Stimulated activated naive CD8-positive, alpha-beta T cell treated with anti-CD3 and anti-CD28 coated beads, Interleukin-15, amount 100 ng/mL, for 72 hours (primary cell): ENCODE measurements at regions not wholly inside any gene's neighbourhood (a gene's known extent, or its start where the extent isn't known, plus 50 kb on each side); places are given as distances from the start of the nearest gene placed in this dataset.

ENCODE experiments used
- ATAC-seq: fragments of 150-1000 bp; cut with Tn5 transposase; 2 replicates; pipeline ENCODE4 v1.10.0; 2021; ENCODE audit warnings: mild to moderate bottlenecking, moderate library complexity
- DNase-seq, 2 donors: peaks; one replicate each; pipeline ENCODE4 v3.0.0; 2021 to 2022
- H3K27ac Mint-ChIP-seq, 2 donors: one replicate each; pipeline ENCODE4 v1.8.0; 2022; ENCODE audit warnings: mild to moderate bottlenecking in 2 of 2, mixed read lengths in 2 of 2, moderate library complexity in 2 of 2
- H3K27me3 Mint-ChIP-seq: one replicate; pipeline ENCODE4 v1.8.0; 2022; ENCODE audit warnings: mixed read lengths
- H3K4me1 Mint-ChIP-seq: one replicate; pipeline ENCODE4 v1.8.0; 2022; ENCODE audit warnings: mild to moderate bottlenecking, mixed read lengths
- H3K4me3 Mint-ChIP-seq, 2 donors: one replicate each; pipeline ENCODE4 v1.8.0; 2022; ENCODE audit warnings: mild to moderate bottlenecking in 2 of 2, mixed read lengths in 2 of 2, moderate library complexity in 1 of 2
- H3K9me3 Mint-ChIP-seq, 2 donors: one replicate each; pipeline ENCODE4 v1.8.0; 2022; ENCODE audit warnings: mixed read lengths in 2 of 2

DNA sequence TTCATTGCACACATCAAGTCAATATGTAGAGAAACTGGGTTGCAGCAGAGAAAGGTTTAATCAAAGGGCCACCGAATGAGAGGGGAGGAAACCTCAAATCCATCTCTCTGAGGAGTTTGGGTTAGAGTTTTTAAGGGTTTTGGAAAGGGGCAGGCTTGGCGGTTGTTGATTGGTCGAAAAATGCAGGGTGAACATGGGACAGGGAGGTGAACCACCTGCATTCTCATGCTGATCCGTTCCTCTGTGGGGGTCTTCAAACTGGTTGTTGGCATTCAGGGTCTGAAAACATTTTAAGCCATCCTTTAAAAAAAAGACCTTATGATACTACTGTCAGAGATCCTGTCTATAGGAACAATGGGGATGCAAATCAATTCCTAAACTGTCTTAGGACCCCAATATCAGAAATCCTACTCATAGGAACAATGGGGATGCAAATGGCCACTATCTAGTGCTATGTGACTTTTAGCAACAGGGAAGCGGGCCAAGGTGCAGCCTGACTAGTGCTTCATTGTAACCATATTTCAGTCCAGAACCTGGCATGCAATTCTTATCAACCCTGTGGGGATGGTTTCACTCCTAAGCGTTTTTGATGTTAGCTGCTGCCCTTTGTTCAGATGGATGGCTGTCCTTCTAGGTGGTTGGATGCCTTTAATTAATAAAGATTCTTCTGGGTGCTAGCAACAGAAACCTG is 120.1 kb upstream of the MGAT5 start:
- H3K4me1 Mint-ChIP-seq: peaks cover 58% of the 10 kb centered on the region

DNA sequence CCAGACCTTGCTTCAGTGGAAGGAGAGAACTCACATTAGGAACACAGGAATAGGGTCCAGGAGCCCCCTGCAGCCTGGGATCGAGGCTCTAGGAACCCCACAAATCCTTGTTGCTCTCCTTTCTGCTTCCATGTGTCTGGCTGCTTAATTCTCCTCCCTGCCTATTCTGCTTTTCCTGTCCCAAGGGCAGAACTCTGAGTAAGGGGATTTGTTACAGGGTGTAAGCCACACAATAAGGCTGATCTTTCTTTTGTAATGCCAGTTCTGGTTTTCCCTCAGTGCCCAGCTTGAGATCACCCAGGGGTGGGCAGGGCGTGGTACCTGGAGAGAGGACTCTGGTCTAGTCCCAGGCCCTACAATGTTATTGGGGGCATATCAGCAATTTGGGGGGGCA is 119.6 kb upstream of the MGAT5 start:
- no peaks in the 10 kb centered on the region for H3K27me3 Mint-ChIP-seq
- H3K4me3 Mint-ChIP-seq: no peak overlapping the region
- ATAC-seq: no peak
- no peaks in the 10 kb centered on the region for H3K9me3 Mint-ChIP-seq
- peak overlapping the region in 1 of 2 donors; percentile 64 for H3K27ac Mint-ChIP-seq
- H3K4me1 Mint-ChIP-seq: peaks cover 53% of the 10 kb centered on the region
- DNase-seq: no peak

More for the DNA sequence above, 120.1 kb upstream of the MGAT5 start:
- Mint-ChIP-seq H3K27me3 (no peaks in the 10 kb centered on the region), H3K9me3 (no peaks in the 10 kb centered on the region), H3K27ac (no peak overlapping the region), H3K4me3 (no peak overlapping the region)
- DNase-seq (no peak), ATAC-seq (no peak)

- Mint-ChIP-seq H3K27ac (no peak overlapping the region), H3K9me3 (no peaks in the 10 kb centered on the region), H3K4me1 (peaks cover 54% of the 10 kb centered on the region), H3K4me3 (no peak overlapping the region), H3K27me3 (no peaks in the 10 kb centered on the region)
- ATAC-seq (no peak), DNase-seq (no peak)
Observed at GRCh38 chr2:134134827-134135226, 119.0 kb upstream of the MGAT5 start.

- H3K27me3 Mint-ChIP-seq: no peaks in the 10 kb centered on the region
- no peak for ATAC-seq
- peaks cover 64% of the 10 kb centered on the region for H3K4me1 Mint-ChIP-seq
- no peaks in the 10 kb centered on the region for H3K9me3 Mint-ChIP-seq
- no peak overlapping the region for H3K4me3 Mint-ChIP-seq
- H3K27ac Mint-ChIP-seq: no peak overlapping the region
- no peak for DNase-seq
Observed at GRCh38 chr2:134135793-134136192, 118.1 kb upstream of the MGAT5 start.

- ATAC-seq: peak; percentile 45
- peaks cover 71% of the 10 kb centered on the region for H3K4me1 Mint-ChIP-seq
Observed at GRCh38 chr2:134136731-134137130, 117.1 kb upstream of the MGAT5 start.

GRCh38 chr2:134137182-134137611 is 116.7 kb upstream of the MGAT5 start:
- H3K4me1 Mint-ChIP-seq: peaks cover 71% of the 10 kb centered on the region
- ATAC-seq: peak; percentile 54
- peak overlapping the region; percentile 21 to 47 for H3K4me3 Mint-ChIP-seq
- DNase-seq: no peak
- no peaks in the 10 kb centered on the region for H3K27me3 Mint-ChIP-seq
- H3K27ac Mint-ChIP-seq: peak overlapping the region in 1 of 2 donors; percentile 48
- H3K9me3 Mint-ChIP-seq: no peaks in the 10 kb centered on the region

More at GRCh38 chr2:134136731-134137130, 117.1 kb upstream of the MGAT5 start:
- H3K4me3 Mint-ChIP-seq: peak overlapping the region; percentile 23 to 47
- no peaks in the 10 kb centered on the region for H3K27me3 Mint-ChIP-seq
- DNase-seq: no peak
- H3K27ac Mint-ChIP-seq: no peak overlapping the region
- H3K9me3 Mint-ChIP-seq: no peaks in the 10 kb centered on the region

DNA sequence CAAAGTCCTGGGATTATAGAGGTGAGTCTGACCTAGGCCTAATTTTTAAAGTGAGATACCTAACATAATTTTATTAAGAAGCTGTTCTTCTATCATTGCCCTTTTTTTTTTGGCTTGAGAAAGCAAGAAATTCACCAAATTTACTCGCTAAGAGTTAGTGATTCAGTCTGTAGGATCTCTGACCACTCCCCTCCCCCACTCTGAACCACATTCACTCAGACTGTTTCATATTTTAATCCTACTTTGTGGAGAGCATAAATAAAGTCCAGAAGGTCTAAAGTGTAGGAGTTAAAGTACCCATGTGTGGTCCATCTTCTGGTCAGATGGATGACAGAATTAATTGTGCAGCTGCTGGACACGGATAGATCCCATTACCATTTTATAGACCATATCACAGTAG is 115.8 kb upstream of the MGAT5 start:
- Mint-ChIP-seq H3K4me3 (no peak overlapping the region), H3K27me3 (no peaks in the 10 kb centered on the region), H3K4me1 (peaks cover 76% of the 10 kb centered on the region), H3K27ac (no peak overlapping the region), H3K9me3 (no peaks in the 10 kb centered on the region)
- no peak for DNase-seq
- ATAC-seq: no peak

- Mint-ChIP-seq H3K27me3 (no peaks in the 10 kb centered on the region), H3K9me3 (no peaks in the 10 kb centered on the region), H3K4me3 (no peak overlapping the region), H3K4me1 (peaks cover 83% of the 10 kb centered on the region), H3K27ac (no peak overlapping the region)
- ATAC-seq (no peak), DNase-seq (no peak)
Observed at GRCh38 chr2:134139611-134140010, 114.3 kb upstream of the MGAT5 start.

GRCh38 chr2:134140251-134140661 is 113.6 kb upstream of the MGAT5 start:
- no peak overlapping the region for H3K27ac Mint-ChIP-seq
- DNase-seq (no peak), ATAC-seq (no peak)
- no peak overlapping the region for H3K4me3 Mint-ChIP-seq
- no peaks in the 10 kb centered on the region for H3K27me3 Mint-ChIP-seq
- no peaks in the 10 kb centered on the region for H3K9me3 Mint-ChIP-seq
- H3K4me1 Mint-ChIP-seq: peaks cover 83% of the 10 kb centered on the region

GRCh38 chr2:134141598-134142340 is 112.1 kb upstream of the MGAT5 start:
- DNase-seq (no peak), ATAC-seq (peak; percentile 51)
- Mint-ChIP-seq H3K27me3 (no peaks in the 10 kb centered on the region), H3K27ac (no peak overlapping the region), H3K4me1 (peaks cover 86% of the 10 kb centered on the region), H3K4me3 (peak overlapping the region in 1 of 2 donors; percentile 30), H3K9me3 (no peaks in the 10 kb centered on the region)

DNA sequence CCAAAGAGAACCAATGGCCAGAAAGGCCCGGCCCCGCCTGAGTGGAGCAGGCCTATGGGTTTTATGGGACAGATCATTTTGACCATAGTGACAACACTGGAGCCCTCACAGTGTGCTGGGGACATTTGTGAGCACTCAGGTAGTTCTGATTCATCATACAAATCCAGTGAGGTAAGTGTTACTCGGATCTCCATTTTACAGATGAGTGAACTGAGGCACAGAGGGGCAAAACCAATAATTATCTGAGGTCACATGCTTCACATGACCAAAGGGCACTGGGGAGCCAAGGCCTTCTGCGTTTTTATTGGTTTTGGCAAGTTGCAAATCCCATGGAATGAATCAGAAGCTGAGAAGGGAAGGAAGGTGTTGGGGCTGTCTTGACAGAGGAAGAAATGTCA is 111.5 kb upstream of the MGAT5 start:
- Mint-ChIP-seq H3K4me1 (peaks cover 81% of the 10 kb centered on the region), H3K9me3 (no peaks in the 10 kb centered on the region), H3K27ac (peak overlapping the region; percentile 34 to 78), H3K4me3 (no peak overlapping the region), H3K27me3 (no peaks in the 10 kb centered on the region)
- no peak for DNase-seq
- ATAC-seq: peak; percentile 47

- H3K4me1 Mint-ChIP-seq: peaks cover 76% of the 10 kb centered on the region
- no peak overlapping the region for H3K27ac Mint-ChIP-seq
- no peaks in the 10 kb centered on the region for H3K27me3 Mint-ChIP-seq
- no peak overlapping the region for H3K4me3 Mint-ChIP-seq
- no peak for ATAC-seq
- no peak for DNase-seq
- H3K9me3 Mint-ChIP-seq: no peaks in the 10 kb centered on the region
Observed at GRCh38 chr2:134142903-134143302, 111.0 kb upstream of the MGAT5 start.

- Mint-ChIP-seq H3K27ac (peak overlapping the region in 1 of 2 donors; percentile 35), H3K27me3 (no peaks in the 10 kb centered on the region), H3K9me3 (no peaks in the 10 kb centered on the region), H3K4me3 (no peak overlapping the region), H3K4me1 (peaks cover 76% of the 10 kb centered on the region)
- no peak for DNase-seq
- ATAC-seq: no peak
Observed at GRCh38 chr2:134143568-134143967, 110.3 kb upstream of the MGAT5 start.

- ATAC-seq: no peak
- Mint-ChIP-seq H3K27me3 (no peaks in the 10 kb centered on the region), H3K27ac (no peak overlapping the region), H3K4me3 (no peak overlapping the region), H3K9me3 (no peaks in the 10 kb centered on the region), H3K4me1 (peaks cover 79% of the 10 kb centered on the region)
- DNase-seq: no peak
Observed at GRCh38 chr2:134144081-134144596, 109.7 kb upstream of the MGAT5 start.

DNA sequence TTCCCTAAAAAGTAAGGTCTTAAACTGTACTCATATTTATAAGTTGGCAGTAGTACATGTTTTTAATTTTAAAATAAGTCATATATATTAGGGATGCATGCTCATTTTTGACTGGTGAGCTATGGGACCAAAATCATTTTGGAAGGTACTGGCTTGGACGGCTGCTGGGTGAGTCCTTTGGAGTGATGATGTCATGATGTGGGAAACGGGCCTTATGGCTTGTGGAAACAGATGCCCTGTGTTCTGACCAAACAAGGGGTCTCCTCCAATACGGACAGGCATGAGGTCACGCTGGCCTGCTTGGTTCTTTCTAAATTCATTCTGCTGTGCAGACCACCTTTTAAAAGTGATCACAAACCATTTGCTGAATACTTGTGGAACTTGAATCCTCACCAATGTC is 109.2 kb upstream of the MGAT5 start:
- Mint-ChIP-seq H3K4me1 (peaks cover 85% of the 10 kb centered on the region), H3K27ac (no peak overlapping the region), H3K27me3 (no peaks in the 10 kb centered on the region), H3K4me3 (no peak overlapping the region), H3K9me3 (no peaks in the 10 kb centered on the region)
- no peak for ATAC-seq
- no peak for DNase-seq

- Mint-ChIP-seq H3K9me3 (no peaks in the 10 kb centered on the region), H3K27me3 (no peaks in the 10 kb centered on the region), H3K4me1 (peaks cover 84% of the 10 kb centered on the region), H3K4me3 (no peak overlapping the region), H3K27ac (no peak overlapping the region)
- ATAC-seq (no peak), DNase-seq (no peak)
Observed at GRCh38 chr2:134145519-134145918, 108.4 kb upstream of the MGAT5 start.
